ENCODE measurements at regions not wholly inside any gene's neighbourhood (a gene's known extent, or its start where the extent isn't known, plus 50 kb on each side); places are given as distances from the start of the nearest gene placed in this dataset.

- in situ Hi-C loops (cut with HindIII; ENCODE audit: extremely low pct_ligation_motif_present, low pct_unique_long_range_greater_than_20kb) (no loop called here), intact Hi-C loops (cut with micrococcal nuclease; ENCODE audit: unreplicated experiment) (no loop called here)
- POLR2A ChIA-PET = no interaction called here
- ATAC-seq = no peak
- no peak for TF ChIP-seq FIP1L1 (IDR thresholded peaks at IDR 0.05; ENCODE audit: borderline replicate concordance, insufficient read depth, low read depth, low read length)
- Histone ChIP-seq H3K27me3 (ENCODE audit: control insufficient read depth in 1 of 2, insufficient read depth in 2 of 2, low read length in 2 of 2) (no peaks in the 10 kb centered on the region), H3K4me1 (ENCODE audit: insufficient read depth, low read length) (no peaks in the 10 kb centered on the region), H3K9me3 (ENCODE audit: low read length) (0 out of 2 replicates have a peak, but pooled peaks cover 4% of the 10 kb centered on the region), H3K79me2 (ENCODE audit: insufficient read depth, low read length) (no peaks in the 10 kb centered on the region), H4K20me1 (ENCODE audit: insufficient read depth, low read length) (no peaks in the 10 kb centered on the region), H2AFZ (ENCODE audit: low read length) (no peak overlapping the region), H3K27ac (ENCODE audit: extremely low read length, insufficient read depth, low read length) (no peak overlapping the region), H3K4me3 (replicated peaks in 1 of 3; ENCODE audit: insufficient read depth in 1 of 3, low read depth in 2 of 3, low read length in 3 of 3) (no peak overlapping the region), H3K4me2 (ENCODE audit: low read depth, low read length) (no peak overlapping the region), H3K36me3 (replicated peaks in 1 of 2; ENCODE audit: control insufficient read depth in 1 of 2, insufficient read depth in 2 of 2, low read length in 2 of 2) (no peaks in the 10 kb centered on the region), H3K9ac (ENCODE audit: insufficient read depth, low read depth, low read length) (no peak overlapping the region)
- CTCF ChIA-PET (ENCODE audit: low intra/inter-chr PET ratio, low total read pairs) = no interaction called here
- no peak for DNase-seq (ENCODE audit: low spot score)
- no TSS peak for BruUV-seq (replicated peaks)
- no peak for FAIRE-seq
- WGBS (ENCODE audit: low lambda C conversion rate) = 4% methylated on average over 3 of the region's 3 CpGs
Measured at GRCh38 chr4:132427125-132427524, 722.0 kb upstream of the PCDH10 start.

- in situ Hi-C loops (cut with HindIII; ENCODE audit: extremely low pct_ligation_motif_present, low pct_unique_long_range_greater_than_20kb) = no loop called here
- H2AFZ ChIP-seq (ENCODE audit: low read length) = no peak overlapping the region
- no peak for FAIRE-seq
- no peaks in the 10 kb centered on the region for H3K79me2 ChIP-seq (ENCODE audit: insufficient read depth, low read length)
- H3K27ac ChIP-seq (ENCODE audit: extremely low read length, insufficient read depth, low read length) = no peak overlapping the region
- no TSS peak for BruUV-seq (replicated peaks)
- H3K4me2 ChIP-seq (ENCODE audit: low read depth, low read length) = no peak overlapping the region
- CTCF ChIA-PET (ENCODE audit: low intra/inter-chr PET ratio, low total read pairs) = no interaction called here
- H3K9ac ChIP-seq (ENCODE audit: insufficient read depth, low read depth, low read length) = no peak overlapping the region
- H3K27me3 ChIP-seq (ENCODE audit: control insufficient read depth in 1 of 2, insufficient read depth in 2 of 2, low read length in 2 of 2) = no peaks in the 10 kb centered on the region
- H3K9me3 ChIP-seq (ENCODE audit: low read length) = no peaks in the 10 kb centered on the region
- H3K4me3 ChIP-seq (replicated peaks in 1 of 3; ENCODE audit: insufficient read depth in 1 of 3, low read depth in 2 of 3, low read length in 3 of 3) = no peak overlapping the region
- POLR2A ChIA-PET = no interaction called here
- ATAC-seq = no peak
- no peak for DNase-seq (ENCODE audit: low spot score)
- H3K4me1 ChIP-seq (ENCODE audit: insufficient read depth, low read length) = no peaks in the 10 kb centered on the region
- no peaks in the 10 kb centered on the region for H4K20me1 ChIP-seq (ENCODE audit: insufficient read depth, low read length)
- intact Hi-C loops (cut with micrococcal nuclease; ENCODE audit: unreplicated experiment) = no loop called here
- TF ChIP-seq HIVEP1 (CRISPR knock-in tag; IDR thresholded peaks at IDR 0.05) = no peak
- TF ChIP-seq ARNTL (CRISPR knock-in tag; IDR thresholded peaks at IDR 0.05) = no peak
- no peak for TF ChIP-seq CEBPZ (IDR thresholded peaks at IDR 0.05; ENCODE audit: low read length)
- TF ChIP-seq ZKSCAN5 (CRISPR knock-in tag; IDR thresholded peaks at IDR 0.05) = no peak
- TF ChIP-seq CSRNP1 (CRISPR knock-in tag; IDR thresholded peaks at IDR 0.05) = no peak
- no peak for TF ChIP-seq ZNF550 (CRISPR knock-in tag; IDR thresholded peaks at IDR 0.05; ENCODE audit: borderline replicate concordance)
- no peak for TF ChIP-seq ZNF792 (CRISPR knock-in tag; IDR thresholded peaks at IDR 0.05)
- TF ChIP-seq ZNF691 (CRISPR knock-in tag; IDR thresholded peaks at IDR 0.05; ENCODE audit: borderline replicate concordance, low read depth) = no peak
- TF ChIP-seq HIC2 (CRISPR knock-in tag; IDR thresholded peaks at IDR 0.05; ENCODE audit: low read depth) = no peak
- no peak for TF ChIP-seq HNRNPH1 (optimal IDR thresholded peaks at IDR 0.05; ENCODE audit: low read depth, low read length)
- H3K36me3 ChIP-seq (replicated peaks in 1 of 2; ENCODE audit: control insufficient read depth in 1 of 2, insufficient read depth in 2 of 2, low read length in 2 of 2) = no peaks in the 10 kb centered on the region
Measured at GRCh38 chr4:132437117-132437516, 712.0 kb upstream of the PCDH10 start.

Measured in HepG2 (cell line).